GM12878 (cell line): ENCODE measurements at regions not wholly inside any gene's neighbourhood (a gene's known extent, or its start where the extent isn't known, plus 50 kb on each side); places are given as distances from the start of the nearest gene placed in this dataset.

Experiments used
- ATAC-seq: fragments of 200-7000 bp; cut with Tn5 transposase; 3 replicates; pipeline ENCODE4 v1.9.1; 2020; ENCODE audit warnings: mild to moderate bottlenecking, moderate library complexity
- BruUV-seq: library from RNA; stranded (reverse); fragments of 400-500 nt; replicated peaks from 2 replicates; lab custom pipeline; 2021; lab: Mats Ljungman, UMichigan
- CTCF ChIA-PET: fragments of 300-600 bp; sonication (Branson Sonifier 250); formaldehyde crosslinking; extraction: SDS; loops from one replicate; lab custom pipeline; 2021; ENCODE audit warnings: inconsistent platforms; lab: Yijun Ruan, JAX
- POLR2A ChIA-PET: fragments of 350-600 bp; formaldehyde crosslinking; extraction: SDS; loops from one replicate; lab custom pipeline; 2021; ENCODE audit warnings: inconsistent platforms; lab: Charles Lee
- RAD21 ChIA-PET: fragments of 300-600 bp; sonication (Branson Sonifier 250); formaldehyde crosslinking; loops from one replicate; lab custom pipeline; 2023; ENCODE audit warnings: antibody characterized with exemption; ENCODE audit not compliant: unreplicated experiment; lab: Charles Lee
- SMC1A ChIA-PET: fragments of 300-600 bp; sonication (Branson Sonifier 250); formaldehyde crosslinking; loops from one replicate; lab custom pipeline; 2023; ENCODE audit not compliant: unreplicated experiment, uncharacterized antibody; lab: Charles Lee
- DNase-seq: peaks from one replicate; pipeline ENCODE4 v3.0.0-alpha.2; 2011; ENCODE audit warnings: low read depth, low spot score
- FAIRE-seq: peaks from 3 replicates; lab custom pipeline; 2011; peaks lifted over from hg19 to GRCh38; lab: Jason Lieb, UNC
- H2AFZ ChIP-seq: 2 replicates; pipeline ENCODE4 v1.6.0; 2011; ENCODE audit warnings: low read depth, low read length, control low read depth; ENCODE audit not compliant: control insufficient read depth
- H3K27ac ChIP-seq: 2 replicates; pipeline ENCODE4 v1.5.1; 2011; ENCODE audit warnings: control low read depth; ENCODE audit not compliant: control insufficient read depth, insufficient read depth
- H3K27me3 ChIP-seq, 2 experiments: replicated peaks in 1 of 2; 2 replicates each; pipeline versions ENCODE4 v1.6.0 to v1.6.1; 2011; ENCODE audit warnings: low read length in 1 of 2; ENCODE audit not compliant: control insufficient read depth in 2 of 2, insufficient read depth in 2 of 2
- H3K36me3 ChIP-seq, 2 experiments: 2 replicates each; pipeline ENCODE4 v1.5.1; 2011; ENCODE audit warnings: low read length in 1 of 2; ENCODE audit not compliant: control insufficient read depth in 2 of 2, insufficient read depth in 2 of 2
- H3K4me1 ChIP-seq: 2 replicates; pipeline ENCODE4 v1.6.1; 2011; ENCODE audit warnings: mild to moderate bottlenecking, low read length, moderate library complexity, mixed read lengths; ENCODE audit not compliant: control insufficient read depth, insufficient read depth
- H3K4me2 ChIP-seq: 2 replicates; pipeline ENCODE4 v1.6.0; 2011; ENCODE audit warnings: control low read depth; ENCODE audit not compliant: control insufficient read depth, insufficient read depth
- H3K4me3 ChIP-seq: fragments of 200-600 bp; sonication (generic); 2 replicates; pipeline ENCODE4 v1.5.1; 2016
- H3K79me2 ChIP-seq: 2 replicates; pipeline ENCODE4 v1.6.0; 2011; ENCODE audit warnings: low read length; ENCODE audit not compliant: control insufficient read depth, insufficient read depth
- H3K9ac ChIP-seq: 2 replicates; pipeline ENCODE4 v1.8.0; 2011; ENCODE audit warnings: low read length, control low read depth, mixed read lengths; ENCODE audit not compliant: control insufficient read depth, insufficient read depth
- H3K9me3 ChIP-seq: replicated peaks from 3 replicates; pipeline ENCODE4 v1.5.1; 2011; ENCODE audit warnings: mild to moderate bottlenecking, low read length; ENCODE audit not compliant: control insufficient read depth, insufficient read depth
- H4K20me1 ChIP-seq: 2 replicates; pipeline ENCODE4 v1.6.0; 2011; ENCODE audit not compliant: control insufficient read depth, insufficient read depth
- ATF2 ChIP-seq: IDR thresholded peaks from 2 replicates; pipeline ENCODE4 v1.6.1; 2012; ENCODE audit warnings: low read length, inconsistent platforms
- EED ChIP-seq: sonication (generic); IDR thresholded peaks from 2 replicates; pipeline ENCODE4 v1.6.1; 2016; ENCODE audit warnings: antibody characterized with exemption, low read depth
- FOS ChIP-seq: IDR thresholded peaks from 3 replicates; pipeline ENCODE4 v1.6.1; 2011; ENCODE audit warnings: borderline replicate concordance; ENCODE audit not compliant: insufficient read length; ENCODE audit errors: extremely low read depth
- IKZF2 ChIP-seq, 2 experiments: fragments of 450-650 bp; IDR thresholded peaks; 2 replicates each; pipeline ENCODE4 v1.6.1; 2017; ENCODE audit warnings: mild to moderate bottlenecking in 2 of 2, moderate library complexity in 2 of 2
- MAX ChIP-seq: IDR thresholded peaks from 2 replicates; pipeline ENCODE4 v1.6.1; 2012; ENCODE audit warnings: low read depth, low read length, improper control_type of control experiment
- MEF2A ChIP-seq: IDR thresholded peaks from 2 replicates; pipeline ENCODE4 v1.6.1; 2011; ENCODE audit warnings: low read depth, mild to moderate bottlenecking, low read length, moderate library complexity; ENCODE audit not compliant: insufficient read depth
- PAX8 ChIP-seq: fragments of 450-650 bp; IDR thresholded peaks from 2 replicates; pipeline ENCODE4 v1.6.1; 2017; ENCODE audit warnings: mild to moderate bottlenecking, moderate library complexity
- POLR2AphosphoS2 ChIP-seq: IDR thresholded peaks from 2 replicates; pipeline ENCODE4 v1.6.1; 2011; ENCODE audit warnings: low read depth, mild to moderate bottlenecking, low read length, improper control_type of control experiment, moderate library complexity
- RELA ChIP-seq: fragments of 450-650 bp; IDR thresholded peaks from 2 replicates; pipeline ENCODE4 v1.8.0; 2014; ENCODE audit warnings: borderline replicate concordance; ENCODE audit not compliant: partially characterized antibody
- RFX5 ChIP-seq: IDR thresholded peaks from 2 replicates; pipeline ENCODE4 v1.6.1; 2011; ENCODE audit warnings: low read depth, low read length, improper control_type of control experiment
- STAT1 ChIP-seq: fragments of 450-650 bp; conservative IDR thresholded peaks from 2 replicates; pipeline ENCODE4 v1.6.1; 2014; ENCODE audit warnings: antibody characterized with exemption, mild to moderate bottlenecking
- WRNIP1 ChIP-seq: IDR thresholded peaks from 2 replicates; pipeline ENCODE4 v1.6.1; 2011; ENCODE audit warnings: low read depth, low read length, improper control_type of control experiment, borderline replicate concordance
- ZNF217 ChIP-seq: fragments of 450-650 bp; IDR thresholded peaks from 2 replicates; pipeline ENCODE4 v1.6.1; 2017; ENCODE audit warnings: antibody characterized with exemption, mild to moderate bottlenecking
- ZNF274 ChIP-seq: IDR thresholded peaks from one replicate; pipeline ENCODE4 v1.8.0; 2011; ENCODE audit not compliant: insufficient read length, insufficient read depth
- ZNF384 ChIP-seq: IDR thresholded peaks from 2 replicates; pipeline ENCODE4 v1.6.1; 2012; ENCODE audit warnings: low read depth, mild to moderate bottlenecking, low read length, improper control_type of control experiment, borderline replicate concordance
- WGBS: methylation state at CpG from one replicate; pipeline ENCODE4 v1.1.6; 2016; ENCODE audit warnings: low lambda C conversion rate; ENCODE audit not compliant: insufficient replicate concordance, insufficient coverage; ENCODE audit errors: missing lambda C conversion rate; 5-methylcytosine and 5-hydroxymethylcytosine counted together
- in situ Hi-C: fragments of 300-500 bp; cut with MboI; formaldehyde crosslinking; loops from 9 replicates; pipeline ENCODE4 v1.14.3; 2018; ENCODE audit warnings: mixed read lengths
- intact Hi-C: fragments of 100-400 bp; cut with micrococcal nuclease; formaldehyde crosslinking; loops from one replicate; pipeline ENCODE4 v1.14.2; 2022; ENCODE audit not compliant: unreplicated experiment

GRCh38 chr13:90889906-90890834, 457.3 kb upstream of the MIR17HG start:
- ATAC-seq = no peak
- TF ChIP-seq ZNF274 = no peak
- no peak for TF ChIP-seq ZNF217
- no peak for TF ChIP-seq WRNIP1
- TF ChIP-seq MEF2A = no peak
- no peak for TF ChIP-seq ATF2
- no peak for TF ChIP-seq STAT1
- TF ChIP-seq ZNF384 = no peak
- no peak for TF ChIP-seq MAX
- no peak for TF ChIP-seq RFX5
- TF ChIP-seq EED = no peak
- TF ChIP-seq POLR2AphosphoS2 = no peak
- TF ChIP-seq RELA = no peak
- no peak for TF ChIP-seq PAX8
- no peak for TF ChIP-seq IKZF2 (IDR thresholded peaks at IDR 0.05)
- TF ChIP-seq FOS = no peak
- TF ChIP-seq, all 136 proteins: peak for 0
- no peak overlapping the region for H3K4me2 ChIP-seq
- H2AFZ ChIP-seq = no peak overlapping the region
- POLR2A ChIA-PET = no interaction called here
- H4K20me1 ChIP-seq = no peaks in the 10 kb centered on the region
- no TSS peak for BruUV-seq
- no peaks in the 10 kb centered on the region for H3K27me3 ChIP-seq
- SMC1A ChIA-PET = no interaction called here
- no peak overlapping the region for H3K27ac ChIP-seq
- CTCF ChIA-PET = no interaction called here
- DNase-seq (no peak), FAIRE-seq (no peak)
- H3K79me2 ChIP-seq = no peaks in the 10 kb centered on the region
- no peak overlapping the region for H3K4me3 ChIP-seq
- no peak overlapping the region for H3K9ac ChIP-seq
- H3K4me1 ChIP-seq = no peaks in the 10 kb centered on the region
- intact Hi-C loops (no loop called here), in situ Hi-C loops (no loop called here)
- WGBS = 12% methylated on average over 4 of the region's 4 CpGs
- RAD21 ChIA-PET = no interaction called here
- no peaks in the 10 kb centered on the region for H3K36me3 ChIP-seq
- H3K9me3 ChIP-seq = no peaks in the 10 kb centered on the region
